Adrenal gland (tissue), 9 donors: ENCODE measurements at regions not wholly inside any gene's neighbourhood (a gene's known extent, or its start where the extent isn't known, plus 50 kb on each side); places are given as distances from the start of the nearest gene placed in this dataset.

ENCODE experiments used
- DNase-seq, 7 donors: peaks; one replicate each; pipeline ENCODE4 v3.0.0-alpha.2; 2019 to 2020
- H3K27ac ChIP-seq, 5 donors: fragments of 200-600 bp; sonication (generic) in 4 of 5; 1 replicate in 3 of 5; 2 replicates in 2 of 5; pipeline versions ENCODE4 v1.5.1 to v1.8.0; 2016 to 2020; ENCODE audit warnings: mild to moderate bottlenecking in 1 of 5
- H3K27me3 ChIP-seq: fragments of 200-600 bp; 2 replicates; pipeline ENCODE4 v1.8.0; 2021
- H3K36me3 ChIP-seq, 2 donors: fragments of 200-600 bp; replicated peaks in 1 of 2; 1 replicate in 1 of 2; 2 replicates in 1 of 2; pipeline versions ENCODE4 v1.5.1 to v1.8.0; 2018 to 2022
- H3K4me1 ChIP-seq, 2 donors: fragments of 200-600 bp; replicated peaks in 1 of 2; 1 replicate in 1 of 2; 2 replicates in 1 of 2; pipeline versions ENCODE4 v1.5.1 to v1.8.0; 2018 to 2021
- H3K4me3 ChIP-seq, 4 donors: fragments of 200-600 bp; sonication (generic) in 3 of 4; one replicate each; pipeline ENCODE4 v1.5.1; 2016 to 2018
- H3K9me3 ChIP-seq, 3 donors: fragments of 200-600 bp; sonication (generic) in 1 of 3; replicated peaks in 1 of 3; 1 replicate in 2 of 3; 2 replicates in 1 of 3; pipeline versions ENCODE4 v1.5.1 to v1.8.0; 2016 to 2021
- POLR2A ChIP-seq, 2 donors: fragments of 450-650 bp; IDR thresholded peaks; one replicate each; pipeline ENCODE4 v1.6.1; 2017; ENCODE audit warnings: antibody characterized with exemption in 2 of 2, mild to moderate bottlenecking in 2 of 2, moderate library complexity in 1 of 2
- WGBS, 4 donors: extraction: QIAGEN DNeasy Blood & Tissue Kit in 2 of 4; methylation state at CpG; one replicate each; pipeline versions ENCODE4 v1.1.5 to v1.1.7; 2013 to 2017; 5-methylcytosine and 5-hydroxymethylcytosine counted together
- intact Hi-C, 2 donors: fragments of 100-400 bp; cut with DNase I; formaldehyde crosslinking; loops; one replicate each; pipeline versions ENCODE4 v1.14.1 to v1.15.0; 2022 to 2023
- TF ChIP-seq, protein P1 (sequence below), 6 experiments: fragments of 450-650 bp in 4 of 6; fragments of 200-600 bp in 2 of 6; sonication (generic) in 1 of 6; IDR thresholded peaks; 1 replicate in 5 of 6; 2 replicates in 1 of 6; pipeline versions ENCODE4 v1.5.1 to v1.8.0; 2016 to 2021; ENCODE audit warnings: antibody characterized with exemption in 6 of 6, mild to moderate bottlenecking in 2 of 6, moderate library complexity in 1 of 6
- donor health status: healthy with polysubstance abuse.
- donor health status: Bipolar disorder and iron deficiency.
- donor health status: DM: yes; HTN: yes; CAD: no.
- donor health status: DM: no; HTN: no; CAD: no.
- donor health status: DM: no; HTN: no; CAD: no.

DNA sequence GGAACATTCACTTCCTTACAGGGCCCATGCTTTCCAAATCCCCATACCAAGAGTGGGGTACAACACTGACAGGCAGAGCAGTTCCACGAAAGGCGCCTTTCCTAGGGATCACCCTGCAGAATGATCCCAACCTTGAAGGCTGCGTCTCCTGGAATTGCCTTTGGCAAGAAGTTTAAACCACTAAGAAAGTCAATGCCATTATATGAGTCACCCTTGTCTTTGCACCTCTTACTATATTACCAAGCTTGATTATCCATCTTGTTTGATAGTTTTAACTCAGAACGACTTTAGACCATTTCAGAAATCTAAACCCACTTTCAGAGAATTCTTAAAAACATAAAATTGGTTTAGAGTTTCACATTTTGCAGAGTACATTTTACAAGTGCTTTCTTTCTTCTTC, 282.1 kb downstream of the ARHGAP12 start:
- DNase-seq: no peak
- 60 to 81% (median 72%) methylated on average over 4 of the region's 4 CpGs for WGBS, 4 donors

DNA sequence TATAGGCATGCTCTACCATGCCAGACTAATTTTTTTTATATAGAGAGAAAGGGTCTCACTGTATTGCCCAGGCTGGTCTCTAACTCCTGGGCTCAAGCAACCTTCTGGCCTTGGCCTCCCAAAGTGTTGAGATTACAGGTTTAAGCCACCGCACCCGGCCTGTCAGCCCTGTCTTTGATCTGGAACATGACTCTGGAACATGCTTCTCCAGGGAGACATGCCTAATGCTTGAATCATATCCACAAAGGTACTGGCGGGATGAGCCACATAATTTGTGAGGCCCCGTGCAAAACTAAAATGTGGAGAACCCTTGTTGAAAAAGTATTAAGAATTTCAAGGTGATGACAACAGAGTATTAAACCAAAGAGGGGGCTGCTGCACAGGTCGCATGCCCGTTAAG, 282.8 kb downstream of the ARHGAP12 start:
- H3K4me3 ChIP-seq: no peak overlapping the region
- DNase-seq: no peak
- peaks cover 0 to 4% of the 10 kb centered on the region in 2 donors for H3K4me1 ChIP-seq
- TF ChIP-seq, protein P1, sequence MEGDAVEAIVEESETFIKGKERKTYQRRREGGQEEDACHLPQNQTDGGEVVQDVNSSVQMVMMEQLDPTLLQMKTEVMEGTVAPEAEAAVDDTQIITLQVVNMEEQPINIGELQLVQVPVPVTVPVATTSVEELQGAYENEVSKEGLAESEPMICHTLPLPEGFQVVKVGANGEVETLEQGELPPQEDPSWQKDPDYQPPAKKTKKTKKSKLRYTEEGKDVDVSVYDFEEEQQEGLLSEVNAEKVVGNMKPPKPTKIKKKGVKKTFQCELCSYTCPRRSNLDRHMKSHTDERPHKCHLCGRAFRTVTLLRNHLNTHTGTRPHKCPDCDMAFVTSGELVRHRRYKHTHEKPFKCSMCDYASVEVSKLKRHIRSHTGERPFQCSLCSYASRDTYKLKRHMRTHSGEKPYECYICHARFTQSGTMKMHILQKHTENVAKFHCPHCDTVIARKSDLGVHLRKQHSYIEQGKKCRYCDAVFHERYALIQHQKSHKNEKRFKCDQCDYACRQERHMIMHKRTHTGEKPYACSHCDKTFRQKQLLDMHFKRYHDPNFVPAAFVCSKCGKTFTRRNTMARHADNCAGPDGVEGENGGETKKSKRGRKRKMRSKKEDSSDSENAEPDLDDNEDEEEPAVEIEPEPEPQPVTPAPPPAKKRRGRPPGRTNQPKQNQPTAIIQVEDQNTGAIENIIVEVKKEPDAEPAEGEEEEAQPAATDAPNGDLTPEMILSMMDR (IDR thresholded peaks at IDR 0.05): no peak
- TF ChIP-seq POLR2A (IDR thresholded peaks at IDR 0.05): no peak
- no peak overlapping the region for H3K27ac ChIP-seq
- no peaks in the 10 kb centered on the region for H3K9me3 ChIP-seq
- H3K36me3 ChIP-seq: no peaks in the 10 kb centered on the region
- 84 to 90% (median 85%) methylated on average over 6 of the region's 6 CpGs for WGBS, 4 donors
- intact Hi-C loops: no loop called here
- H3K27me3 ChIP-seq: no peaks in the 10 kb centered on the region

More for the DNA sequence above, 282.1 kb downstream of the ARHGAP12 start:
- no peaks in the 10 kb centered on the region for H3K36me3 ChIP-seq
- no peaks in the 10 kb centered on the region for H3K9me3 ChIP-seq
- peaks cover 0 to 4% of the 10 kb centered on the region in 2 donors for H3K4me1 ChIP-seq
- intact Hi-C loops: no loop called here
- no peak overlapping the region for H3K27ac ChIP-seq
- no peak overlapping the region for H3K4me3 ChIP-seq
- H3K27me3 ChIP-seq: no peaks in the 10 kb centered on the region
- no peak for TF ChIP-seq POLR2A (IDR thresholded peaks at IDR 0.05)
- TF ChIP-seq, protein P1 (IDR thresholded peaks at IDR 0.05): no peak

DNA sequence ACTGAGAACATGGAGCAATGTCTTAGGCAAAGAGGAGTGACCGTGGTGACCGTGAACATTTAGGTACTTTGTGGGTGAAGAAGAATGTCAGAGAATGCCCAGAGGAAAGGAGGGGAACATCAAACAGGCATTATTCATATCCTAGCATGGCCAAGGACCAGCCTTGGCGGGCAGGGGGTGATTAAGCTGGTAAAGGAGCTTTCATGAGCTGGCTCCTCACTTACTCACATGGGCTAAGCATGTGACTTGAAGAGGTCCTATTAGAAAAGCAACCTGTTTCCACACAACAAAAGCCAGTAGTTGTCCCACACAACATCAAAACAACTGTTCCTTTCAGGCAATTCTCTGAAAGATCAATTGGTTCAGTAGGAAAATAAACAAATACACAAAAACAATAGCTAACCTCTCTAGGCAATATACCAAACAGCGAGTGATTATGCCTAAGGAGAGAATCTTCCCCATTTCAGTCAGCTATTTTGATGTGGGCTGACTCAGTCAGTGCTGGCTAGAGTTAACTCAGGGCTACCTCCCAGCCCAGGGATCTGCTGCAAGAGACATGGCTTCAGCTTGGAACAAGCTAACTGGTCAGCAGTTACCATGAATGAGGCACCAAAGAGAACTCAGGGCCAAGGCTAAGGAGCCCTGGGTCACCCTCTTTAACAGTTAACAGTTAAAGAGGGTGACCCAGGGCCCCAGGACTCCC, 283.5 kb downstream of the ARHGAP12 start:
- no peak for TF ChIP-seq POLR2A (IDR thresholded peaks at IDR 0.05)
- TF ChIP-seq, protein P1 (IDR thresholded peaks at IDR 0.05): no peak
- intact Hi-C loops: no loop called here
- 79 to 87% (median 81%) methylated on average over 4 of the region's 4 CpGs for WGBS, 4 donors
- Histone ChIP-seq H3K4me3 (no peak overlapping the region), H3K9me3 (no peaks in the 10 kb centered on the region), H3K27me3 (no peaks in the 10 kb centered on the region), H3K36me3 (no peaks in the 10 kb centered on the region), H3K27ac (no peak overlapping the region), H3K4me1 (peaks cover 0 to 4% of the 10 kb centered on the region in 2 donors)
- DNase-seq: no peak

DNA sequence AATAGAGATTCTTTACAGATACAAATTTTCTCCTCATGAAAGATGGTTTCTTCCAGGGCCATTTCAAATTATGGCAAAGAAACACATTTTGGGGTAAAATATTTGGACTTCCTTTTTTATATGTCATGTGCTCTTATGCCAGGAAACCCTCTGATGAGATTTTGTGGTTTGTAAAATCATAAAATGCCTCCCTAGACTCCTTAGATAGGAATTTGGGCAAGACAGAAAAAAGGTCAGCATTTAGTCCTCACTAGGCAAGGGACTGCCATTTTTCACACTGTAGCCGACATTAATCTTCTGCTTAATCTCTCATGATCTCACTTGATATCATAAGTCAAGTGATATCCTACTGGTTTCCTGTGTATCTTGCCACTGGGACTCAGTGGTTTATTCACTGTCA, 286.4 kb downstream of the ARHGAP12 start:
- Histone ChIP-seq H3K27me3 (no peaks in the 10 kb centered on the region), H3K4me1 (no peaks in the 10 kb centered on the region), H3K36me3 (no peaks in the 10 kb centered on the region), H3K4me3 (no peak overlapping the region), H3K9me3 (no peaks in the 10 kb centered on the region), H3K27ac (no peak overlapping the region)
- WGBS, 4 donors: 80 to 95% (median 87%) methylated on average over 1 of the region's 1 CpG
- intact Hi-C loops: no loop called here
- TF ChIP-seq POLR2A (IDR thresholded peaks at IDR 0.05): no peak
- TF ChIP-seq, protein P1 (IDR thresholded peaks at IDR 0.05): no peak
- no peak for DNase-seq
